ENCODE measurements at regions not wholly inside any gene's neighbourhood (a gene's known extent, or its start where the extent isn't known, plus 50 kb on each side); places are given as distances from the start of the nearest gene placed in this dataset.

GRCh38 chrX:74117962-74118902, 185.7 kb upstream of the ZCCHC13 start:
- no peak for TF ChIP-seq FOSB (CRISPR knock-in tag; IDR thresholded peaks at IDR 0.05)
- no peak for TF ChIP-seq RARB (CRISPR knock-in tag; IDR thresholded peaks at IDR 0.05)
- TF ChIP-seq HDAC2 (IDR thresholded peaks at IDR 0.05), result no peak
- TF ChIP-seq JUNB (IDR thresholded peaks at IDR 0.05), result no peak
- no peak for TF ChIP-seq CTCF (IDR thresholded peaks at IDR 0.05)
- TF ChIP-seq RAD21 (conservative IDR thresholded peaks at IDR 0.05 in 1 of 2, IDR thresholded peaks at IDR 0.05 in 1 of 2), result no peak
- no peak for TF ChIP-seq E2F6 (IDR thresholded peaks at IDR 0.05; ENCODE audit: borderline replicate concordance, low read depth)
- H3K9me3 ChIP-seq, result no peaks in the 10 kb centered on the region
- no peak; a peak in 2 of 6 replicates for ATAC-seq
- H3K4me2 ChIP-seq, result no peak overlapping the region
- 84% methylated on average over 6 of the region's 10 CpGs for WGBS (ENCODE audit: missing lambda C conversion rate)
- no peak overlapping the region for H3K27ac ChIP-seq
- H3K4me1 ChIP-seq, result 0 out of 3 replicates have a peak, but pooled peaks cover 9% of the 10 kb centered on the region
- POLR2A ChIA-PET, result no interaction called here
- CTCF ChIA-PET, result no interaction called here
- no peak for DNase-seq (ENCODE audit: low read depth in 1 of 2, low spot score in 1 of 2)
- no peak for FAIRE-seq
- H3K4me3 ChIP-seq, result no peak overlapping the region

GRCh38 chrX:74111245-74111644, 192.7 kb upstream of the ZCCHC13 start:
- Histone ChIP-seq H3K4me3 (no peak overlapping the region), H3K27ac (no peak overlapping the region), H3K9me3 (no peaks in the 10 kb centered on the region; the same call in 2 of the 3 replicates), H3K4me1 (no peaks in the 10 kb centered on the region), H3K4me2 (no peak overlapping the region)
- ATAC-seq (no peak), DNase-seq (ENCODE audit: low read depth in 1 of 2, low spot score in 1 of 2) (no peak), FAIRE-seq (no peak)
- ChIA-PET CTCF (no interaction called here), POLR2A (no interaction called here)
- TF ChIP-seq BHLHE40 (IDR thresholded peaks at IDR 0.05; ENCODE audit: low read depth, low read length), result no peak
- no peak for TF ChIP-seq HOXB5 (CRISPR knock-in tag; IDR thresholded peaks at IDR 0.05)
- TF ChIP-seq ZNF302 (CRISPR knock-in tag; IDR thresholded peaks at IDR 0.05), result no peak

- DNase-seq (ENCODE audit: low read depth in 1 of 2, low spot score in 1 of 2) (no peak), FAIRE-seq (no peak), ATAC-seq (no peak)
- H3K9me3 ChIP-seq, result peaks cover 3% of the 10 kb centered on the region; the same call in 1 of the 3 replicates
- no peak overlapping the region for H3K4me3 ChIP-seq
- POLR2A ChIA-PET, result no interaction called here
- CTCF ChIA-PET, result no interaction called here
- TF ChIP-seq E2F6 (IDR thresholded peaks at IDR 0.05; ENCODE audit: borderline replicate concordance, low read depth), result no peak
- no peak for TF ChIP-seq HMGXB4 (CRISPR knock-in tag; IDR thresholded peaks at IDR 0.05; ENCODE audit: borderline replicate concordance)
- no peak for TF ChIP-seq HEYL (CRISPR knock-in tag; IDR thresholded peaks at IDR 0.05)
- no peak for TF ChIP-seq KDM5A (IDR thresholded peaks at IDR 0.05)
- TF ChIP-seq MAFK (IDR thresholded peaks at IDR 0.05; ENCODE audit: partially characterized antibody), result no peak
- TF ChIP-seq CBX8 (IDR thresholded peaks at IDR 0.05), result no peak
- TF ChIP-seq RARB (CRISPR knock-in tag; IDR thresholded peaks at IDR 0.05), result no peak
- TF ChIP-seq RAD21 (conservative IDR thresholded peaks at IDR 0.05 in 1 of 2, IDR thresholded peaks at IDR 0.05 in 1 of 2), result no peak
- TF ChIP-seq BHLHE40 (IDR thresholded peaks at IDR 0.05; ENCODE audit: low read depth, low read length), result no peak
- TF ChIP-seq POLR2A (IDR thresholded peaks at IDR 0.05; ENCODE audit: low read length), result no peak
- TF ChIP-seq MAX (IDR thresholded peaks at IDR 0.05), result no peak
- no peak for TF ChIP-seq TP53 (CRISPR knock-in tag; IDR thresholded peaks at IDR 0.05)
- TF ChIP-seq JUN (IDR thresholded peaks at IDR 0.05), result no peak
- TF ChIP-seq REST (IDR thresholded peaks at IDR 0.05), result no peak
- no peak for TF ChIP-seq PBX3 (IDR thresholded peaks at IDR 0.05)
- H3K4me2 ChIP-seq, result no peak overlapping the region
- H3K27ac ChIP-seq, result no peak overlapping the region
- H3K4me1 ChIP-seq, result no peaks in the 10 kb centered on the region
Observed at GRCh38 chrX:74107666-74108065, 196.3 kb upstream of the ZCCHC13 start.

Data from A549 (cell line).